ENCODE measurements at regions not wholly inside any gene's neighbourhood (a gene's known extent, or its start where the extent isn't known, plus 50 kb on each side); places are given as distances from the start of the nearest gene placed in this dataset.

DNA sequence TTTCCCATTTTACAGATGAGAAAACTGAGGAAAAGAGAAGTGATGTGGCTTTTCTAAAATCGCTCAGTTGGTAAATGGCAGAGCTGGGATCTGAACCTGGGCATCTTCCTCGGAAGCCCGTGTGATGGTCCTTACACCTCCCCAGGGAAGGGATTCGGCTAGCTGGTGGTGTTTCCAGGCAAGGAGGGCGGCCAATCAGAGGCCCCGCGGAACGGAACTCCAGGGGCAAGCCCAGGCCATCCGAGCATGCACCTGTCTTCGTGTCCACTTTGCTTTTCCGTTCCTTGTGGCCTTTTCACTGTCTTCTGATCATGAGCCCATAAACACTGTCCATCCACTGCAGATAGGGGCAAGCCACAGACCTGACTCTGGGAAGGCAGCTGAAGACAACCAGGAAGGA lies 114.8 kb upstream of the TMEM132D start:
- H3K27ac ChIP-seq = no peak overlapping the region
- TF ChIP-seq, protein P1, sequence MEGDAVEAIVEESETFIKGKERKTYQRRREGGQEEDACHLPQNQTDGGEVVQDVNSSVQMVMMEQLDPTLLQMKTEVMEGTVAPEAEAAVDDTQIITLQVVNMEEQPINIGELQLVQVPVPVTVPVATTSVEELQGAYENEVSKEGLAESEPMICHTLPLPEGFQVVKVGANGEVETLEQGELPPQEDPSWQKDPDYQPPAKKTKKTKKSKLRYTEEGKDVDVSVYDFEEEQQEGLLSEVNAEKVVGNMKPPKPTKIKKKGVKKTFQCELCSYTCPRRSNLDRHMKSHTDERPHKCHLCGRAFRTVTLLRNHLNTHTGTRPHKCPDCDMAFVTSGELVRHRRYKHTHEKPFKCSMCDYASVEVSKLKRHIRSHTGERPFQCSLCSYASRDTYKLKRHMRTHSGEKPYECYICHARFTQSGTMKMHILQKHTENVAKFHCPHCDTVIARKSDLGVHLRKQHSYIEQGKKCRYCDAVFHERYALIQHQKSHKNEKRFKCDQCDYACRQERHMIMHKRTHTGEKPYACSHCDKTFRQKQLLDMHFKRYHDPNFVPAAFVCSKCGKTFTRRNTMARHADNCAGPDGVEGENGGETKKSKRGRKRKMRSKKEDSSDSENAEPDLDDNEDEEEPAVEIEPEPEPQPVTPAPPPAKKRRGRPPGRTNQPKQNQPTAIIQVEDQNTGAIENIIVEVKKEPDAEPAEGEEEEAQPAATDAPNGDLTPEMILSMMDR (conservative IDR thresholded peaks at IDR 0.05) = no peak

DNA sequence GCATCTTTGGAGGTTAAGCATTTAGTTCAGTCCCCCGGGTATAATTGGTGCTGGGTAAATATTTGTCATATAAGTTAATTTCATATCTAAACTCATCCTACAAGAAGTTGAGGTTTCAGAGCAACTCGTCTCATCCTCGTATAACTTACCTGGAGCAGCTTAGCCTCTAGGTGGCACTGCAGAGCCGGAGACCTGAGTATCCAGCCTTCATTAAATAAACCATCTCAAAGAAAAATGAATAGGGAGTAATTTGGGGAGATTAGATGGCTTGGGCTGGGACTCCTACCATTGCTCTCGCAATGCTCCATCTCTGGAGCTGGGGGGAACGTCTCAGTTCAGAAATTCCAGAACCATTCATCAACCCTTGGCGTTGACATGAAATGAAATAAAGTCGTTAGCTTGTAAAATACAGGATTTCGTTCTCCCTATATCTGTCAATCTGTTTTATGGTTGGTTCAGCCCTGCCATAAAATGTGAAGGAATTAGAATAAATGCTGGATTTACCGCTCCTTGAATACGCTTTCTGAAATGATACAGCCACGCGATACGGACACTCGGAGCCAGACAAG lies 122.9 kb upstream of the TMEM132D start:
- TF ChIP-seq, protein P1 (conservative IDR thresholded peaks at IDR 0.05) = peak; percentile 96
- H3K27ac ChIP-seq = no peak overlapping the region

DNA sequence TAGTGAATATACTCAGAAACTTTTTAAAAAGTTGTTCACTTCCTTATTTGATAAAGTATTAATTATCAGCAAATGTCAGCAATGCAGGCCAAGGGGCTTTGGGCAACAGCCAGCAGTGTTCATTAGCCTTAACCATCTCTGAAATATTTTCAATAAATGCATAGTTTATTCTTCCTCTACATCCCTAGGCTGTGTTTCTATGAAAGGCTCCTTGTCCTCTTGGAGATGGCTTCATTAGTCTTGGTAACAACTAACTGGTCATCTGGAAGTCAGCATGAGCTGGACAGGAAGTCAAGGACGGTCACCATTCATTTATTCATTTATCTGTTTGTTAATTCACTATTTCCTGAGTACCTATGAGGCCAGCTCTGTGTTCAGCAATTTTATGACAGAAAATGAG lies 124.0 kb upstream of the TMEM132D start:
- TF ChIP-seq, protein P1 (conservative IDR thresholded peaks at IDR 0.05) = no peak
- no peak overlapping the region for H3K27ac ChIP-seq

DNA sequence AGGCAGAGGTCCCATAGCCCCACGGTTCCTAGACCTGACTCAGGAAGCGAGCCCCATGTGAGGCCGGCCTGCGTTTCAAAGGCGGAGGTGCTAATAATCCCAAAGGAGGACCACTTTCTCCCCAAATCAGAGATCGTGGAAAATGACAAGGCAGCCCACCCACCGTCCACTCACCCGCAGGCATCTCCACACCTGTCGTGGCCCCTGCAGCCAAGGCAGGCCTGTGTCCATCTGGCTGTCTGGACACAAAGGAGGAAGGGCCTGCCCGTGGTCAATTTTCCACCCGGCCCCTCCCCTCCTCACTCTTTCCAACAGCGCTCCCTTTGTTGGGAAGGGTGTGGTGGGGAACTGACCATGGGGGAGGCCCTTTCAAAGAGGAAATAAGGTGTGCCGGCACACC lies 125.3 kb upstream of the TMEM132D start:
- no peak overlapping the region for H3K27ac ChIP-seq
- TF ChIP-seq, protein P1 (conservative IDR thresholded peaks at IDR 0.05) = no peak

DNA sequence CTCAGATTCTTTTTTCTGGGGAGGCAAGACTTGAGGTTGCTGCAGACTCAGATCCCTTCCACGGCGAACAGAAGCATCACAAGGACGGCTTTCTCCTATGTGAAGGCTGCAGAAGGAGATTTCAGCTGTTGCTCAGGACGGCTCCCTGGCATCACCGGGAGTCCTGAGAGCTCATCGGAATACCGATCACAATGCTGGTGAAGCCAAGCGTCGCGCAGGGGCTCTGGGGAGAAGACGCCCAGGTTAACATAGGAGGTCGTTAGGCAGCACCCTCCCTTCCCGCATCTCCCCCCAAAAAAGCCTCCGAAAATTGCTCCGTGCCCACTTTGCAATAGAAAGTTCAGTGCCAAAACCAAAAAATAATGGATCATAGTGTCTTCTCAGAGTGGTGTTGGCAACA lies 127.2 kb upstream of the TMEM132D start:
- TF ChIP-seq, protein P1 (conservative IDR thresholded peaks at IDR 0.05) = no peak
- H3K27ac ChIP-seq = no peak overlapping the region

DNA sequence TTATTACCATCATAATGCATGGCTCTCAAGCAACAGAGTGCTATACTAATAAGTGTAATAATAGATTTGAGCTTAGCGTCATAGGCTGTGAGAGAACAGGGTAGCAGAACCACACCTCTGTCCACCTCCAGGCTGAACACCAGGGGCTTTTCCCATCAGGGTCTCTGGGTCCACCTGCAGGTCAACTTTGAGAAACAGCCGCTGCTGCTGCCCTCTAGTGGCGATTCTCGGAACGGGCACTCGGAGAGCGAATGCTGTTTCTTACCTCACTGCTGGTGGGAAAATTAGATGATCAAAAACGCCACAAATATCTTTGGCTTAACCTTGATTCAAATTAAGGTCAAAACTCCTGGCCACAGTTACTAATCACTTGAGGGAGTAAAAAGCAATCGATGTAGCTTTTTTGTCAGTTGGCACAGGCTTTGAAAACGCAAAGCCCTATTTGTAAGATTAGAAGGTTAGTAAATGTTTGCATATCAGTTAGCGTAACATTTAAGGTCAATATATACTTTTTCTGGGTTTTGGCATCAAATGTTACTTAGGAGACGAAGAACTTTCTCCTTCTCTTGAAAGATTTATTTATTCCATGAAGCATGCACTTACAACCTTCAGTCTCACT lies 127.9 kb upstream of the TMEM132D start:
- TF ChIP-seq, protein P1 (conservative IDR thresholded peaks at IDR 0.05) = peak; percentile 98
- no peak overlapping the region for H3K27ac ChIP-seq

DNA sequence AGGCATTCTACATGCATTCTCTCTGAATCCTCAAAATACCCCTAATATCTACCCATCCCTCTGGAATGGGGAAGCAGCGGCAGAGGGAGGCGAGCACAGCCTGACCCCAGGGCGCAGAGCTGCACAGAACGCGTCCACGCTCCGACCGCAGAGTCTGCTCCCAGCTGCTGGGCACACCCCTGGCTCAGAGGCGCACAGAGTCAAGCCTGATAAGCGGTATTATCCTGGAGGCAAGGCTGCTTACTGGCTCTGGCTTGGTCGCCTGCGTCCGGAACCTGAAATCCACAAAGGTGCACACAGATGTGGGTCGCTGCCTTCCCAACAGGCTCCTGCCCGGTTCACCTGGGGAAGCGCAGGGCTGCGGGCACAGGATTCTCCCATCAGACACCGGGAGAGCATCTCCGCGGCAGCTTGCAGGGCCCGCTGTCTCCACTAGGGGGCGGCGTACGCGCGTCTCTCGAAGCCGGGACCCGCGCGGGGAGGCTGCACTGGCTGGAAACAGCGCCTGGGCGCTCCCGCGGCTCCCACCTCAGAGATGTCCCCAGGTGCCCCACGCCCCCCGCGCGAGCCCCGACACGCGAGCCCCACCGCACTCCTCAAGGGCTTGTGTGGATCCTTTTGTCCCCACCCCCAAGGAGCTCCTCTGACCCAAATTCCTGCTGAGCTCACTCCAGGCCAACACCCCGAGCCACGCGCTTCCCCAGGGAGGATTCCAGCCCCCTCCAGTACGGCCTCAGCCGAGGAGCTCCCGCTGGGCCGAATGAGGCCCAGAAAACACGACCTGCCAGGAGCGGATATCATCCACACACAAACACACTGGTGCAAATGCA lies 120.1 kb upstream of the FZD10 start:
- H3K27ac ChIP-seq = peak overlapping the region; percentile 45; the same call in 1 of the 2 replicates
- TF ChIP-seq, protein P1 (conservative IDR thresholded peaks at IDR 0.05) = peak; percentile 99

All from VCaP (cell line).